ENCODE measurements at regions not wholly inside any gene's neighbourhood (a gene's known extent, or its start where the extent isn't known, plus 50 kb on each side); places are given as distances from the start of the nearest gene placed in this dataset.

- Histone ChIP-seq H3K4me3 (no peak overlapping the region), H3K4me1 (ENCODE audit: insufficient read depth) (no peaks in the 10 kb centered on the region), H3K9me3 (no peaks in the 10 kb centered on the region), H3K27ac (no peak overlapping the region), H3K27me3 (no peaks in the 10 kb centered on the region), H3K36me3 (no peaks in the 10 kb centered on the region)
- intact Hi-C loops (cut with DNase I) = no loop called here
- WGBS, 3 donors = 77 to 83% (median 80%) methylated on average over 3 of the region's 3 CpGs
- no peak for TF ChIP-seq CTCF (IDR thresholded peaks at IDR 0.05)
- TF ChIP-seq POLR2A (IDR thresholded peaks at IDR 0.05) = no peak
- no peak for TF ChIP-seq EP300 (IDR thresholded peaks at IDR 0.05)
- no peak for DNase-seq
Measured at GRCh38 chr6:121925534-121926255, 473.8 kb upstream of the HSF2 start.

- Histone ChIP-seq H3K4me1 (ENCODE audit: insufficient read depth) (peaks cover 2% of the 10 kb centered on the region), H3K27me3 (no peaks in the 10 kb centered on the region), H3K4me3 (no peak overlapping the region), H3K27ac (no peak overlapping the region), H3K9me3 (no peaks in the 10 kb centered on the region), H3K36me3 (no peaks in the 10 kb centered on the region)
- intact Hi-C loops (cut with DNase I) = no loop called here
- no peak for DNase-seq
- TF ChIP-seq CTCF (IDR thresholded peaks at IDR 0.05) (no peak), POLR2A (IDR thresholded peaks at IDR 0.05) (no peak), EP300 (IDR thresholded peaks at IDR 0.05) (no peak)
- 73 to 83% (median 83%) methylated on average over 1 of the region's 1 CpG for WGBS, 3 donors
Measured at GRCh38 chr6:121929301-121929700, 470.2 kb upstream of the HSF2 start.

GRCh38 chr6:121932076-121932991, 467.1 kb upstream of the HSF2 start:
- intact Hi-C loops (cut with DNase I) = no loop called here
- 41 to 44% (median 42%) methylated on average over 13 of the region's 13 CpGs for WGBS, 3 donors
- DNase-seq = no peak
- TF ChIP-seq CTCF (IDR thresholded peaks at IDR 0.05) (no peak), POLR2A (IDR thresholded peaks at IDR 0.05) (no peak), EP300 (IDR thresholded peaks at IDR 0.05) (no peak)
- Histone ChIP-seq H3K36me3 (no peaks in the 10 kb centered on the region), H3K9me3 (no peaks in the 10 kb centered on the region), H3K4me3 (no peak overlapping the region), H3K4me1 (ENCODE audit: insufficient read depth) (peaks cover 2% of the 10 kb centered on the region), H3K27me3 (no peaks in the 10 kb centered on the region), H3K27ac (no peak overlapping the region)

- no peaks in the 10 kb centered on the region for H3K9me3 ChIP-seq
- TF ChIP-seq EP300 (IDR thresholded peaks at IDR 0.05) (no peak), POLR2A (IDR thresholded peaks at IDR 0.05) (no peak), CTCF (IDR thresholded peaks at IDR 0.05) (no peak)
- H3K4me3 ChIP-seq = no peak overlapping the region
- WGBS, 3 donors = 32 to 53% (median 48%) methylated on average over 2 of the region's 2 CpGs
- intact Hi-C loops (cut with DNase I) = no loop called here
- H3K36me3 ChIP-seq = no peaks in the 10 kb centered on the region
- no peak overlapping the region for H3K27ac ChIP-seq
- H3K27me3 ChIP-seq = no peaks in the 10 kb centered on the region
- DNase-seq = no peak
- peaks cover 2% of the 10 kb centered on the region for H3K4me1 ChIP-seq (ENCODE audit: insufficient read depth)
Measured at GRCh38 chr6:121934451-121934850, 465.0 kb upstream of the HSF2 start.

Data from ovary (tissue), 7 donors.